ENCODE measurements at regions not wholly inside any gene's neighbourhood (a gene's known extent, or its start where the extent isn't known, plus 50 kb on each side); places are given as distances from the start of the nearest gene placed in this dataset.

DNA sequence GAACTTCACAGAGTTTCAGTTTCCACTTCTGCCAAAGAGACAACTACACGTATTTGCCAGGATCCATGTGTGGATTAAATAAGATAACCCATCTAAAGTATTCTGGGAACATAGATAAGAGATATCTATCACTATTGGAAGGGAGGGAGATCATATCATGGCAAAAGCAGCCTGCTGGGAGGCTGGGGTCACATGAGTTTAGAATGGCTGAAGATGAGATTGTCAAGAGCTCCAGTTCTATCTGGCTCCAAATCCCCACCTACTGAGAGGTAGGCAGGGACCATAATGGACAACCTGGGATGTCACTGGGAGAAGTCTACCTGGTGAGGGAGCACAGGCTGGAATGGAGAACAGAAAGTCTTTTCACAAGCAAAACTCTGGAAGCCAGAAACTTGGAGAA is 192.6 kb upstream of the ST6GAL2 start:
- TF ChIP-seq, protein P1, sequence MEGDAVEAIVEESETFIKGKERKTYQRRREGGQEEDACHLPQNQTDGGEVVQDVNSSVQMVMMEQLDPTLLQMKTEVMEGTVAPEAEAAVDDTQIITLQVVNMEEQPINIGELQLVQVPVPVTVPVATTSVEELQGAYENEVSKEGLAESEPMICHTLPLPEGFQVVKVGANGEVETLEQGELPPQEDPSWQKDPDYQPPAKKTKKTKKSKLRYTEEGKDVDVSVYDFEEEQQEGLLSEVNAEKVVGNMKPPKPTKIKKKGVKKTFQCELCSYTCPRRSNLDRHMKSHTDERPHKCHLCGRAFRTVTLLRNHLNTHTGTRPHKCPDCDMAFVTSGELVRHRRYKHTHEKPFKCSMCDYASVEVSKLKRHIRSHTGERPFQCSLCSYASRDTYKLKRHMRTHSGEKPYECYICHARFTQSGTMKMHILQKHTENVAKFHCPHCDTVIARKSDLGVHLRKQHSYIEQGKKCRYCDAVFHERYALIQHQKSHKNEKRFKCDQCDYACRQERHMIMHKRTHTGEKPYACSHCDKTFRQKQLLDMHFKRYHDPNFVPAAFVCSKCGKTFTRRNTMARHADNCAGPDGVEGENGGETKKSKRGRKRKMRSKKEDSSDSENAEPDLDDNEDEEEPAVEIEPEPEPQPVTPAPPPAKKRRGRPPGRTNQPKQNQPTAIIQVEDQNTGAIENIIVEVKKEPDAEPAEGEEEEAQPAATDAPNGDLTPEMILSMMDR (IDR thresholded peaks at IDR 0.05), result no peak
- TF ChIP-seq POLR2AphosphoS5 (IDR thresholded peaks at IDR 0.05), result no peak
- TF ChIP-seq POLR2A (IDR thresholded peaks at IDR 0.05), result no peak
